DOHH2 (cell line): ENCODE measurements at regions not wholly inside any gene's neighbourhood (a gene's known extent, or its start where the extent isn't known, plus 50 kb on each side); places are given as distances from the start of the nearest gene placed in this dataset.

Source experiments
- H3F3A ChIP-seq: fragments of 200-600 bp; sonication (generic), shearing (Covaris generic); 2 replicates; pipeline ENCODE4 v1.6.0; 2016; ENCODE audit warnings: antibody characterized with exemption, mild to moderate bottlenecking; ENCODE audit not compliant: control insufficient read depth, insufficient read depth
- H3K27ac ChIP-seq: fragments of 200-600 bp; sonication (generic); 2 replicates; pipeline ENCODE4 v1.5.1; 2014; ENCODE audit warnings: low read depth, mild to moderate bottlenecking, low read length, moderate library complexity
- H3K27me3 ChIP-seq: fragments of 200-600 bp; sonication (generic); 2 replicates; pipeline ENCODE4 v1.6.1; 2014; ENCODE audit warnings: mild to moderate bottlenecking, low read length, mixed read lengths; ENCODE audit not compliant: control insufficient read depth
- H3K36me3 ChIP-seq: fragments of 200-600 bp; sonication (generic); 2 replicates; pipeline ENCODE4 v1.6.1; 2014; ENCODE audit warnings: mild to moderate bottlenecking, low read length, moderate library complexity, mixed read lengths; ENCODE audit not compliant: control insufficient read depth
- H3K4me1 ChIP-seq: fragments of 200-600 bp; sonication (generic); 2 replicates; pipeline ENCODE4 v1.6.1; 2014; ENCODE audit warnings: mild to moderate bottlenecking, low read length, mixed read lengths; ENCODE audit not compliant: control insufficient read depth
- H3K4me2 ChIP-seq: fragments of 200-600 bp; sonication (generic); 2 replicates; pipeline ENCODE4 v1.6.0; 2014; ENCODE audit warnings: mild to moderate bottlenecking, low read length, moderate library complexity
- H3K4me3 ChIP-seq: fragments of 200-600 bp; sonication (generic); 2 replicates; pipeline ENCODE4 v1.5.1; 2014; ENCODE audit warnings: mild to moderate bottlenecking, low read length, mixed read lengths
- H3K79me2 ChIP-seq: fragments of 200-600 bp; sonication (generic); 2 replicates; pipeline ENCODE4 v1.6.1; 2014; ENCODE audit warnings: mild to moderate bottlenecking, low read length, mixed read lengths; ENCODE audit not compliant: control insufficient read depth
- H3K9me2 ChIP-seq: fragments of 200-600 bp; sonication (generic); replicated peaks from 2 replicates; pipeline ENCODE4 v1.6.1; 2014; ENCODE audit warnings: mild to moderate bottlenecking, low read length, mixed read lengths; ENCODE audit not compliant: control insufficient read depth
- H3K9me3 ChIP-seq: fragments of 200-600 bp; sonication (generic); 2 replicates; pipeline ENCODE4 v1.6.1; 2014; ENCODE audit warnings: antibody characterized with exemption, low read length, mixed read lengths; ENCODE audit not compliant: control insufficient read depth, insufficient read depth
- H4K20me1 ChIP-seq: fragments of 200-600 bp; sonication (generic); 2 replicates; pipeline ENCODE4 v1.6.0; 2014; ENCODE audit warnings: low read depth, mild to moderate bottlenecking, antibody characterized with exemption, low read length, moderate library complexity; ENCODE audit not compliant: control insufficient read depth, insufficient read depth
- CTCF ChIP-seq: fragments of 200-600 bp; sonication (generic); IDR thresholded peaks from one replicate; pipeline ENCODE4 v1.5.1; 2014; ENCODE audit warnings: antibody characterized with exemption, mild to moderate bottlenecking, low read depth, low read length; ENCODE audit not compliant: poor library complexity, severe bottlenecking
- EZH2phosphoT487 ChIP-seq: fragments of 200-600 bp; sonication (generic); IDR thresholded peaks from 2 replicates; pipeline ENCODE4 v1.6.1; 2017; ENCODE audit warnings: borderline replicate concordance, mild to moderate bottlenecking, antibody characterized with exemption, low read length, moderate library complexity, mixed read lengths

- H3K36me3 ChIP-seq, result no peaks in the 10 kb centered on the region
- no peaks in the 10 kb centered on the region for H3K4me1 ChIP-seq
- H3K79me2 ChIP-seq, result no peaks in the 10 kb centered on the region
- no peak overlapping the region for H3K4me2 ChIP-seq
- no peak overlapping the region for H3K27ac ChIP-seq
- no peaks in the 10 kb centered on the region for H3K27me3 ChIP-seq
- TF ChIP-seq EZH2phosphoT487, result no peak
- TF ChIP-seq CTCF, result no peak
- no peaks in the 10 kb centered on the region for H3K9me3 ChIP-seq
- no peaks in the 10 kb centered on the region for H3F3A ChIP-seq
- H4K20me1 ChIP-seq, result no peaks in the 10 kb centered on the region
- H3K4me3 ChIP-seq, result no peak overlapping the region
- no peaks in the 10 kb centered on the region for H3K9me2 ChIP-seq
Observed at GRCh38 chr13:82993417-82993816, 888.9 kb downstream of the SLITRK1 start.

- H3K4me2 ChIP-seq, result no peak overlapping the region
- no peaks in the 10 kb centered on the region for H3K27me3 ChIP-seq
- TF ChIP-seq CTCF, result no peak
- no peak for TF ChIP-seq EZH2phosphoT487
- H3K4me1 ChIP-seq, result no peaks in the 10 kb centered on the region
- H3F3A ChIP-seq, result no peaks in the 10 kb centered on the region
- H3K36me3 ChIP-seq, result no peaks in the 10 kb centered on the region
- H3K79me2 ChIP-seq, result no peaks in the 10 kb centered on the region
- no peaks in the 10 kb centered on the region for H4K20me1 ChIP-seq
- H3K9me3 ChIP-seq, result no peaks in the 10 kb centered on the region
- no peaks in the 10 kb centered on the region for H3K9me2 ChIP-seq
- no peak overlapping the region for H3K27ac ChIP-seq
- no peak overlapping the region for H3K4me3 ChIP-seq
Observed at GRCh38 chr13:82976499-82976898, 905.8 kb downstream of the SLITRK1 start.

DNA sequence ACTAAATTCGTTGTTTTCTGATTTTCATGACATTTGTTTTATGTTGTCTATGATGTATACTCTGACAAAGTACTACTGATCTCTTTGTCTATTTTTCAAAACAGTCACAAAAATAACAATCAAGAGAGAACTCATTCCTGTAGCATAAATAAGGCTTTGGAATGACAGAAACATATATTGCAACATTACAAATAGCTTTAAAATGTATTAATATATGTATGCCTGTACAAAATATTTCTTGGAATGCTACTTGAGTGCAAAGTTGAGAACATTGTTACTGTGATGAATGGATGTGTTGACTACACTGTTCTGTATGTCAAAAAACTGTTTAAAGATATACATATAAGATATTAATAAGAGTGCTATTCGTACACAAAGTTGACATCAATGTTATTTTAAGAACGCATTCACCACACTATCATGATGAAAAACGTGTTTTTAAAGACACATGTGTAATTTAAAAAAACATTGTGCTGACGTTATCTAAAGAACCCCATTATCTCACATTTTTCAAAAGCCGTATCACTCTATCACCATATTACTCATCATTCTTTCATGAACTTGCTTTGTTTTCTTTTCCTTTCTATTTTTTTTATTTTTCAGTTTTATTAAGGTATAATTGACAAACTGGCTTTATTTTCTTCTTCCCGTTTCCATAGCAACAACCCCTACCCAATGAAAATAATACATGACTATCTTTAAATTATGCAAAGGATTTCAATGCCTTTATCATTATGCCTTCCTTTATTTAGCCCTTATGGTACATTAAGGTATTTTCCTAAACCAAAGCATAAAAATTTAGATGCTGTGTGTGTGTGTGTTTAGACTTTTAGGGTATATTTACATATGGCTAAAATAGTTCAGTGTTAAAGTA is 918.8 kb downstream of the SLITRK1 start:
- no peak overlapping the region for H3K4me2 ChIP-seq
- H3K79me2 ChIP-seq, result no peaks in the 10 kb centered on the region
- H3F3A ChIP-seq, result no peaks in the 10 kb centered on the region
- H3K4me1 ChIP-seq, result no peaks in the 10 kb centered on the region
- H3K36me3 ChIP-seq, result no peaks in the 10 kb centered on the region
- no peak overlapping the region for H3K4me3 ChIP-seq
- no peak for TF ChIP-seq CTCF
- no peak for TF ChIP-seq EZH2phosphoT487
- no peaks in the 10 kb centered on the region for H3K9me3 ChIP-seq
- no peaks in the 10 kb centered on the region for H3K9me2 ChIP-seq
- no peak overlapping the region for H3K27ac ChIP-seq
- H4K20me1 ChIP-seq, result no peaks in the 10 kb centered on the region
- H3K27me3 ChIP-seq, result no peaks in the 10 kb centered on the region
